GM21723 (cell line): ENCODE measurements at regions not wholly inside any gene's neighbourhood (a gene's known extent, or its start where the extent isn't known, plus 50 kb on each side); places are given as distances from the start of the nearest gene placed in this dataset.
A peak's percentile ranks its signal among the peaks of the same experiment; 100 is the strongest.

Experiments
- ATAC-seq: cut with Tn5 transposase; IDR thresholded peaks from one replicate; pipeline ENCODE4 v1.9.1; 2021; ENCODE audit warnings: mild to moderate bottlenecking, moderate library complexity; ENCODE audit not compliant: unreplicated experiment

- ATAC-seq, result no peak
Measured at GRCh38 chr10:88059190-88059589, 195.8 kb downstream of the PTEN start.

GRCh38 chr10:88060762-88061161, 197.3 kb downstream of the PTEN start:
- no peak for ATAC-seq

GRCh38 chr10:88062385-88062784, 199.0 kb downstream of the PTEN start:
- ATAC-seq, result no peak

- no peak for ATAC-seq
Measured at GRCh38 chr10:88062798-88063472, 199.5 kb downstream of the PTEN start.

- no peak for ATAC-seq
Measured at GRCh38 chr10:88063861-88064557, 200.6 kb downstream of the PTEN start.

- ATAC-seq, result peak; percentile 58
Measured at GRCh38 chr10:88064608-88065382, 201.4 kb downstream of the PTEN start.

- ATAC-seq, result no peak
Measured at GRCh38 chr10:88065383-88066049, 202.1 kb downstream of the PTEN start.

- no peak for ATAC-seq
Measured at GRCh38 chr10:88066319-88066718, 202.9 kb downstream of the PTEN start.

GRCh38 chr10:88066876-88067275, 203.5 kb downstream of the PTEN start:
- ATAC-seq, result no peak

GRCh38 chr10:88067737-88068136, 204.3 kb downstream of the PTEN start:
- ATAC-seq, result no peak

- no peak for ATAC-seq
Measured at GRCh38 chr10:88069338-88069737, 205.9 kb downstream of the PTEN start.

- peak; percentile 54 for ATAC-seq
Measured at GRCh38 chr10:88070080-88070880, 206.9 kb downstream of the PTEN start.

- no peak for ATAC-seq
Measured at GRCh38 chr10:88071879-88072278, 208.5 kb downstream of the PTEN start.

- no peak for ATAC-seq
Measured at GRCh38 chr10:88073682-88074081, 210.3 kb downstream of the PTEN start.

- no peak for ATAC-seq
Measured at GRCh38 chr10:88074971-88075370, 211.5 kb downstream of the PTEN start.

- ATAC-seq, result peak; percentile 51
Measured at GRCh38 chr10:88076027-88076880, 212.8 kb downstream of the PTEN start.

GRCh38 chr10:88077977-88078376, 214.6 kb downstream of the PTEN start:
- ATAC-seq, result no peak

GRCh38 chr10:88080213-88080612, 216.8 kb downstream of the PTEN start:
- ATAC-seq, result peak; percentile 54

- no peak for ATAC-seq
Measured at GRCh38 chr10:88081457-88082054, 218.1 kb downstream of the PTEN start.
